ENCODE measurements at regions not wholly inside any gene's neighbourhood (a gene's known extent, or its start where the extent isn't known, plus 50 kb on each side); places are given as distances from the start of the nearest gene placed in this dataset.

DNA sequence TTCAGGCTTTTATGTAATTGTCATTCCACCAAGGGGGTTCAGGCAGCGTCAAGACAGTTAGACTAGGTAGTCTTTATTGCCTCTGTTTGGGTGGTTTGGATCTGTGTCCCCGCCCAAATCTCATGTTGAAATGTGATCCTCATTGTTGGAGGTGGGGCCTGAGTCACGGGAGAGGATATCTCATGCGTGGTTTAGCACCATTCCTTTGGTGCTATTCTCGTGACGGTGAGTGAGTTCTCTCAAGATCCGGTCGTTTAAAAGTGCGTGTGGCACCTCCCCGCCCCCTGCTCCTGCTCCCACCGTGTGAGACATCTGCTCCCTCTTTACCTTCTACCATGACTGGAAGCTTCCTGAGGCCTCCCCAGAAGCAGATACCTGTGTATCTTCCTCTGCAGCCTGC, 51.3 kb upstream of the FOXC1 start:
- TF ChIP-seq, protein P1, sequence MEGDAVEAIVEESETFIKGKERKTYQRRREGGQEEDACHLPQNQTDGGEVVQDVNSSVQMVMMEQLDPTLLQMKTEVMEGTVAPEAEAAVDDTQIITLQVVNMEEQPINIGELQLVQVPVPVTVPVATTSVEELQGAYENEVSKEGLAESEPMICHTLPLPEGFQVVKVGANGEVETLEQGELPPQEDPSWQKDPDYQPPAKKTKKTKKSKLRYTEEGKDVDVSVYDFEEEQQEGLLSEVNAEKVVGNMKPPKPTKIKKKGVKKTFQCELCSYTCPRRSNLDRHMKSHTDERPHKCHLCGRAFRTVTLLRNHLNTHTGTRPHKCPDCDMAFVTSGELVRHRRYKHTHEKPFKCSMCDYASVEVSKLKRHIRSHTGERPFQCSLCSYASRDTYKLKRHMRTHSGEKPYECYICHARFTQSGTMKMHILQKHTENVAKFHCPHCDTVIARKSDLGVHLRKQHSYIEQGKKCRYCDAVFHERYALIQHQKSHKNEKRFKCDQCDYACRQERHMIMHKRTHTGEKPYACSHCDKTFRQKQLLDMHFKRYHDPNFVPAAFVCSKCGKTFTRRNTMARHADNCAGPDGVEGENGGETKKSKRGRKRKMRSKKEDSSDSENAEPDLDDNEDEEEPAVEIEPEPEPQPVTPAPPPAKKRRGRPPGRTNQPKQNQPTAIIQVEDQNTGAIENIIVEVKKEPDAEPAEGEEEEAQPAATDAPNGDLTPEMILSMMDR (IDR thresholded peaks at IDR 0.05): no peak
- TF ChIP-seq POLR2A (IDR thresholded peaks at IDR 0.05): no peak
